ENCODE measurements at regions not wholly inside any gene's neighbourhood (a gene's known extent, or its start where the extent isn't known, plus 50 kb on each side); places are given as distances from the start of the nearest gene placed in this dataset.
A peak's percentile ranks its signal among the peaks of the same experiment; 100 is the strongest.
"Not testable (repeated sequence)": the region's sequence is repeated elsewhere in the genome, so short reads cannot be mapped to it uniquely, and the experiment has no call there.

DNA sequence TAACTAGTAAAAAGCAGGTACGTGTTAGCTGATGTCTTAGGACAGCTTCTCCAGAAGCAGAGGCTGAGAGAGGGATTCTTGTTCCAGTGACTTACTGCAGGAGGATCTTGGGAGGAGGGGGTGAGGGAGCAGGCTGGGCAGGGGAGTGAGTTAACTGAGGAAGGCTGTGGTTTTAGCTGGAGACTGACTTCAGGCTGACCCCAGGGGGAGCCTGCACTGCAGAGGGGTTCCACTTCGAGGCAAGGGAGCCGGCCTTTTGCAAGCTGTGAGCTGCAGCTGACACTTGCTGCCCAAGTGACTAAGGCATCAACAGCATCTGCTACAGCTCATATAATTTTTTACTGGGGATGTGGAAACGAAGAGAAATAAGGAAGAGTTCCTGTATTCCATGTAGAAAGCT lies 50.4 kb upstream of the SOD1 start:
- DNase-seq: no peak

DNA sequence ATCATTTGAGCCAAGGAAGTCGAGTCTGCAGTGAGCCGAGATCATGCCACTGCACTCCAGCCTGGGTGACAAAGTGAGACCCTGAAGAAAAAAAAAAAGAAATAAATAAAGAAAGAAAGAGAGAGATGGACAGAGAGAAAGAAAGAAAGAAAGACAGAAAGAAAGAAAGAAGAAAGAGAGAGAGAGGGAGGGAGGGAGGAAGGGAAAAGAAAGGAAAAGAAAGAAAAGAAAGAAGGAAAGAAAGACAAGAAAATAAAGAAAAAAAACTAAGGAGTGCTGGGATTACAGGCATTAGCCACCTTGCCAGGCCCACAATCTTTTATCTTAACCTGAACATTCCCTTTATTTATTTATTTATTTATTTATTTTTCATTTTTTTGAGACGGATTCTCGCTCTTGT lies 51.7 kb upstream of the SOD1 start:
- DNase-seq: no peak

DNA sequence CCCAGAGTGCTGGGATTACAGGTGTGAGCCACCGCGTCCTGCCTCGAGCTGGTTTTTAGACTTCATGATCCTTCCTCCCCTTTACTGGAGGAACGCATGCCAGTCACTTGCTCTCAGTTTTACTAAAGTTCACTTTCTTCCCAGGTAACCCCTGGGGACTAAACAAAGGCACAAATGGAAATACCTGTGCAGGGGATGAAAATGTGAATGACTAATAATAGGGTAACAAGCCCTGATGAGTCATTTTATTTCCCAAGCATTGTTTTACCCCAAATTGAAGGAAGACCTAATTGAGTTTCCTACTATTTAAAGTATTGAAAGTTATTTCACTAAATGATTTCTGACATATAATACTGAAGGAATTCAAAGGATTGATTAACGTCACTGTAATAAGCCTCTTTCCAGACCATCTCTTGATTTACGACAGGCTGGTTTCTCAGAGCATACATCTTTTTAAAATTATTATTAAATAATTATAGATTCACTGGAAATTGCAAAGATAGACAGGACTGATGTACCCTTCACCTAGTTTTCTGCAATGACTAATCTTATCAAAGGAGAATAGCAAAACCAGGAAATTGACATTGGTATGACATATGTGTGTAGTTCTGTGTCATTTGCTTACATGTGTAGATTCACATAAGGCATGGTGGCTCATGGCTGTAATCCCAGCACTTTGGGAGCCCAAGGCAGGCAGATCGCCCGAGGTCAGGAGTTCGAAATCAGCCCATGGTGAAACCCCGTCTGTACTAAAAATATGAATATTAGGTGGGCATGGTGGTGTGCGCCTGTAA lies 53.2 kb upstream of the SOD1 start:
- DNase-seq: no peak

DNA sequence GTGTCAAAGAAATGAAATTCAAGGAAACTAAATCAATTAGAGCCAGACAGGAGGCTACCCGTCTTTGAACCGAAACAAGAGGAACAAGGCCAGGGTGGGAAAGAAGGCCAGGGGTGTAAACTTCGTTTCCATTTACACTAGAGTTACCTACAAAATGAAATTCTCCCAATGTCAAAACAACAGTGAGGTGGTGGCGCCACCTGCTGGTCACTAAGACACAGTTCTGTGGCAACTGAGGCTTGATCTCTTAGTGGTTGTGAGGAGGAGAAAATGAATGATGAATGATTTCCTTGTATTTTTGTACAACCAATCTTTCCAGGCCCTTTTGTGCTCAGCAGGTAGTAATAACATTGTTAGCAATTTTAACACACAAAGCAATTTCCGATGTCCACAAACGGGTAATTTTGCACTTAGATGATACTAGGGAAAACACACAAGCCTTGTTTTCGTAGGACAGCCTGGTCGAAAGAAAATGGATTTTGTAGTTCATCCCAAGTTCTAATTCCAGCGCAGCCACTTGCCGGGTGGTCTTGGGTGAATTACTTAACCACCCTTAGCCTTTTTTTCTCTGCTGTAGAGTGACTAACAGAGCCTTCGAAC lies 54.8 kb upstream of the SOD1 start:
- peak; percentile 71 for DNase-seq

DNA sequence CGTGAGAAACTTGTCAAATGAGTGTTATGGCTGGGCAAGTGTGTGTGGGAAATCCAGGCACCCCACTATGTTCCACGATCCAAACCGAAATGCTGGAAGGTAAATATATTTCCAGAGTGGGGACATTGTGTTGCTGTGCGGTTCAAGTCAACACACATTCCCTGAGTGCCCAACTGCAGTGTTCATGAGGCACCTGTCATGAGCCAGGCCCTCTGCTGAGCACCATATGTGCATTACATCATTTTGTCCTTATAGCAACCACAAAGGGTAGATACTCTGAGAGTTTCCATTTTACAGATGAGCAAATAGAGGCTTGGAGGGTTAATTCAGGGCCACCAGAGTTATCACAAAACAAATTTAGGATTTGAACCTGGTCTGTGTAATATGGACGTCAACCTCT lies 59.9 kb upstream of the SOD1 start:
- no peak for DNase-seq

DNA sequence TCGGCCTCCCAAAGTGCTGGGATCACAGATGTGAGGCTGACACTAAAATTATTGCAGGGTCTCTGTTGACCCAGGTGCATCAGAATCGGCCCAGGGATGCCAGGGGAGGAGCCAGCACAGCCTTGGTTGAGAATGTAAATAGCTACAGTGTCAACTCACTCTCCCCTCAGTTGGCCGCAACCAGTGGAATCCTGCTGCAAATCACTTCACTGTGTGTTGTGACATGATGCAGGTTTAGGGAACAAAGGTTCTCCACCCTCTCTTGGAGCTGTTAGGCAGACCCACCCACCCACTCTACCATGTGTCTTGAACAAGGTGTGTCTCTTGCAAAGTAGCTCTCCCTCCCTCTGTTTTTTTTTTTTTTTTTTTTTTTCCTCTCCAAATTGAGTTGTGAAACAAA lies 60.5 kb upstream of the SOD1 start:
- DNase-seq: no peak

DNA sequence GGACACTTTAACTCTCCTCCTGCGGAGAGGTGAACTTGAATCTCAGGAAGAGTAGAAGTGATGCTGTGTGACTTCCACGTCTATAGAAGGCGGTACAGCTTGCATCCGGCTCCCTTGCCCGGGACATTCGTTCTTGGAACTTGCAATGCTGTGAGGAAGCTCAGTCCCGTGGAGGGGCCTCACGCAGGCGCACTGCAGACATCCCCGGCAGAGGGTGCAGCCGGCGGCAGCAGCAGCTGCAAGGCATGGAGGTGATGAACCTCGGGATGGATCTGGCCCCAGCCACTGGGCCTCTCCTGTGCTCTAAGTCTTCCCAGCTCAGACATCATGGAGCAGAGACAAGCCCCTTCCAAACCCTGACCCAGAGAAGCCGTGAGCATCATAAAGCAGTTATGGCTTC lies 61.8 kb upstream of the SOD1 start:
- DNase-seq: no peak

DNA sequence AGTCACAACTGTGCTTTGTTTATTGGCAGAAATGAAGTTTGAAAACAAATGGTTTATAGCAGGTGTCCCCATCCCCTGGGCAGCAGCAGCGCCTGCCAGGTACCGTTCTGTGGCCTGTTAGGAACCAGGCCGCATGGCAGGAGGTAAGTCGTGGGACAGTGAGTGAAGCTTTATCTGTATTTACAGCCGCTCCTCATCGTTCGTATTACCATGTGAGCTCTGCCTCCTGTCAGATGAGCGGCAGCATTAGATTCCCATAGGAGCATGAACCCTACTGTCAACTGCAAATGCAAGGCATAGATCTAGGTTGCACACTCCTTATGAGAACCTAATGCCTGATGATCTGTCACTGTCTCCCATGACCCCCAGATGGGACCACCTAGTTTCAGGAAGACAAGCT lies 63.4 kb upstream of the SOD1 start:
- DNase-seq: no peak

DNA sequence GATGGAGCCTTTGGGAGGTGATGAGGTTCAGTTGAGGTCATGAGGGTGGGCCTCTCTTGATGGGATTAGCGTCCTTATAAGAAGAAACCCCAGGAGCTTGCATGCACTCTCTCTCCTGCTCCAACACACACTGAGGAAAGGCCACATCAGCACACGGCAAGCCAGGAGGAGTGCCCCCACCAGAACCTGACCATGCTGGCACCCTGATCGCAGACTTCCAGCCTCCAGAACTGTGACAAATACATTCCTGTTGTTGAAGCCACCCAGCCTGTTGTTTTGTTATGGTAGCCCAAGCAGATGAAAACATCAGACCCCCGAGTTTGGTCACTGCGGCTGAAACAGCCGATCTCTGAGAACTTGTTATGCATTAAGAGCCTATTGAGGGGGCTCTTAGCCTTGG lies 64.8 kb upstream of the SOD1 start:
- no peak for DNase-seq

DNA sequence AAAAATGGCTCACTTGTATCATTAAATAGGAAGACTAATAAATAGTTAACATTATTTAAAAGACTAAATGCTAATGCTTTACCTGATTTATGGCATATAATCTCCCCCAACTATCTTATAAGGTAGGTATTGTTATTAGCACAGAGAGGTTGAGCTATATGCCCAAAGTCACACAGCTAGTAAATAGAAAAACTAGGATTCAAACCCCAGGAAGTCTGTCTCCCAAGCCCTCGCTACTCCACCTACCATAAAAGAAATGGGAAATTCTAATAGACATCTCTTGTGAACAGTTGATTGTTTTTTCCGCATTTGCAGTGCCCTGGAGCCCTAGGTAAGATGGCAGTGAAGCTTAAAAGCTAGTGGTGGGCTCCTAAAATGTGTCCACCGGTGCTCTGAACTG lies 65.2 kb upstream of the SOD1 start:
- DNase-seq: no peak

DNA sequence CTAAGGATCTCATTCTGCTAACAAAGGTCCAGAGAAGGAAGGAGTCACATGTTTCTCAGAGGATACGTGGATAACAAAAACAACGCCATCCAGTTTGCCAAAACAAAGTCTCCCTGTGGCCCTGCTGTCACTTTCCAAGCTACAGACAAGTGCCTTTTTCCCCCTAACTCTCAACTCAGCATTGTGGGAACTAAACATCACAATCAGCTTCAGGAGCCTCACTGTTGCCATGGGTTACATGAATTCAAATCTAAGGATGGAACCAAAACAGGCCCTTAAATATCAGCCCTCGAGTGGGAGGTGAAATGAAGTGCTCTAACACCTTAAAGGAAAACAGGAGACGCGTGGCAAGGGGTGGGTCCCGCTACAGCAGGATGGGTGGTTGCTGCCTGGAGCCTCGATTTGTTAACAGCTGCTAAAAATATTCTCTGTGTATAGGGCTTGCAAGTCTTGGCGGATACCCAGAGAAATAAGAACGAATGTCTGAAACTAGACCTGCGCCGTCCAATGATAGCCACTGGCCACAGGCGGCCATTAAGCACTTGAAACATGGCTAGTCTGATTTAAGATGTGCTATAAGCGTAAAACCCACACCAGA lies 66.4 kb upstream of the SOD1 start:
- DNase-seq: no peak

DNA sequence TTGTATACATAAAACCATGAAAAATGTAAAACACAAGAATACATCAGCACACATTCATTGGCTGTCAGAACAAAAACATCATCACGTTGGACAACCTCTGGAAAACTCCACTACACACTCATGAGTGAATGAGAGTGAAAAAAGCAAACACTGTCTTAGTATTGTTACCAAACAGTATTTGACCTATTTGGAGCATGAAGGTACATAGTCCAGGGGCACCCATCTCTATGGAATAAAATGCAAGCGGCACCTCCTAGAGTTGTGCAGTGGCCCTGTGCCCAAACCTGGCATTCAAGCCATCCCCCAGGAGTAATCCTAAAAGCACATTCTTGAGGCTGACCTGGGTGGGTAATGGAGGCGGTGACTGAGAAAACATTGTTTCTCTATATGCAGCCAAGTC lies 67.0 kb upstream of the SOD1 start:
- no peak for DNase-seq

DNA sequence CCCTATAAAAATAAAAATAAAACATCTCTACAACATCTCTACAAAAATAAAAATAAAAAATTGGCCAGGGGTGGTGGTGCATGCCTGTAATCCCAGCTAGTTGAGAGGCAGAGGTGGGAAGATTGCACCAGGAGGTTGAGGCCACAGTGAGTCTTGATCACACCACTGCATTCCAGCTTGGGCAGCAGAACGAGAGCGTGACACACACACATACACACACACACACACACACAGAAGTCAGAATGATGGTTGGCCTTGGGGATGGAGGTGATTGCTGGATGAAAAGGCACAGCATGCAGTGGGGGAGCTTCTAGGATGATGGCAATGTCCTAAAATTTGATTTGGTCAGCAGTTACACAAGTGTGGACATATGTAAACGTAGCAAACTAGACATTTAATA lies 69.7 kb upstream of the SOD1 start:
- DNase-seq: no peak

DNA sequence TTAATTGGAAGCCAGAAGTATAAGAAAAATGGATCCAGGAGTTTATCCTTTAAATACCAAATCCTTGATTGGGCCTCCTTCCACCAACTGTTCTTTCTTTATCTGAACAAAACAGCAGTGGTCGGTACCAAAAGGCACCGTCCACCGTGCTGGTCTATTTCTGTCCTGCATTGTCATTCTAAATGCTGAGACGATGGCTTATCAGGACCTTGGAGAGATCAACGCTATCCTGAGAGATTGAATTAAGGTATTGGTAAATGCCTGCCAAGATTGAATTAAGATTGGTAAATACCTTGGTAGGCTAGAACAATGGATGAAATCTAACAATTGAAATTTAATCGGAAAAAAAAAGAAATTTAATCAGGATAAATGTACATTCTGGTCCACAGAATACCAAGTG lies 73.4 kb upstream of the SOD1 start:
- DNase-seq: no peak

DNA sequence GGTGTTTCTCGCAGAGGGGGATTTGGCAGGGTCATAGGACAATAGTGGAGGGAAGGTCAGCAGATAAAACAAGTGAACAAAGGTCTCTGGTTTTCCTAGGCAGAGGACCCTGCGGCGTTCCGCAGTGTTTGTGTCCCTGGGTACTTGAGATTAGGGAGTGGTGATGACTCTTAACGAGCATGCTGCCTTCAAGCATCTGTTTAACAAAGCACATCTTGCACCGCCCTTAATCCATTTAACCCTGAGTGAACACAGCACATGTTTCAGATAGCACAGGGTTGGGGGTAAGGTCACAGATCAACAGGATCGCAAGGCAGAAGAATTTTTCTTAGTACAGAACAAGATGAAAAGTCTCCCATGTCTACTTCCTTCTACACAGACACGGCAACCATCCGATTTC lies 75.6 kb upstream of the SOD1 start:
- DNase-seq: not testable (repeated sequence)

DNA sequence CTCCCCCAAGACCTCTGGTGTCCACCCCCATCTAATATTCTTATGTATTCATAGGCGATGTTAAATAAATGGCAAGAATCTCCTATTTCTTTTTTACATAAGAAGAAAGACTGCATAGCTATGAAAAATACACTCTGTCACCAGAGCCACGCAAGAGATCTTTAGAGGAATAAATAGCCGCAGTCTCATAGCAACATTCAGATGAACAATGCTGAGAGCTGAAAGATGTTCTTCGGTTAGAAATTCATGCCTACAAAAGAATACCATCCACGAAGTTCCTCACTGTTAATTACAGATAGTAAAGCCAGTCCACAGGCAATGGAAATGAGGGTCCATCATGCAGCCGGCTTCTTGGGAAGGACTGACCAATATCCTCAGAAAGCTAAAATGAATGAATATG lies 76.0 kb upstream of the SOD1 start:
- no peak for DNase-seq

DNA sequence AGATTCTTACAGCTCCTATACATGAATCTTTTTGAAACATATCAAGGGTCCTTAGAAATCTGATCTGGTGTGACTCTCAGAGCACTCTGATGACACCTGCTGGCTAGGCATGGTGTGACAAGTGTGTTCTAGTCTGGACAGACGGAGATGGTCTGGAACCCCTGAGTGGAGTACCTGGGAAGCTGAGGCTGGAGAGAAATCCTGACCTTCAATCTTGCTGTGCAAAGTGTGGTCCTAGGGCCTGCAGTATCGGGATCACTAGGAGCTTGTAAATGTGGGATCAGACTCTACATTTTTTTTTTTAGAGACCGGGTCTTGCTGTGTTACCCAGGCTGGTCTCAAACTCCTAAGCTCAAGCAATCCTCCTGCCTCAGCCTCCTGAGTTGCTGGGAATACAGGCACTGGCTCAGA lies 78.6 kb upstream of the SOD1 start:
- DNase-seq: peak; percentile 80

DNA sequence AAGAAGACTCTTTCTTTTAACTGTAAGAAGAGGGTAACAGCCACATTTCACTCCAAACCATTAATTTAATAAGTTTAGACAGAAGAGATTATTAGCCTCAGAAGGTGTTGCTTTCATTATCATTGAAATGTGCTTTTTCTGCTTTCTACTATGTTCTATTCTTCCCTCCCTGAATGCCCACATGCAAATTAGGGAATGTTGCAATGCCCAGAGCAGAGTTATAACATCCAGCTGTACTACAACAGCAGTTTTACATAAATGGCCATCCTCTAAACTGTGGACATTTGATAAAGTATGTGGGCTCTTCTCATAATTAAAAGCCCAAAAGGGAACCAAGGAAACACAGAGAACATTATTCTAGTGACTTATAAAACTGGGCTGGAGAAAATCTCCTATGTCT lies 82.2 kb upstream of the SOD1 start:
- DNase-seq: no peak

DNA sequence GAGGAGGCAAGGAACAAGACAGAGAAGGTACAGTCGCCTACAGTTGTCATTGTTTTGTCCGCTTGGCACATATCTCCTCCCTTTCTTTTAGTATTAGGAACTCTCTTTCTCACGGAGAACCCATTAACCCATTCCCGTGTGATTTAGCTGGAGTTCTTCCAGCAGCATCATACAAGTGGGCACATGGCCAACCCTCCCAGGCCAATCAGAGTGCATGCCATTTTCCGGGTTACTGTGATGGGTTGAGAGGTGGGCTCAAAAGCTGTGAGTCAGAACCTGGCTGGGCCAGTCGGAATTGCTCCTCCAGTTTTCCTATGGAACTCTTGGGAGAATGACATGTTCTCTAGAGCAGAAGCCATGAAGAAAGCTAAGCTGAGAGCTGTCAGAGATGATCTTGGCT lies 83.1 kb upstream of the SOD1 start:
- DNase-seq: no peak

DNA sequence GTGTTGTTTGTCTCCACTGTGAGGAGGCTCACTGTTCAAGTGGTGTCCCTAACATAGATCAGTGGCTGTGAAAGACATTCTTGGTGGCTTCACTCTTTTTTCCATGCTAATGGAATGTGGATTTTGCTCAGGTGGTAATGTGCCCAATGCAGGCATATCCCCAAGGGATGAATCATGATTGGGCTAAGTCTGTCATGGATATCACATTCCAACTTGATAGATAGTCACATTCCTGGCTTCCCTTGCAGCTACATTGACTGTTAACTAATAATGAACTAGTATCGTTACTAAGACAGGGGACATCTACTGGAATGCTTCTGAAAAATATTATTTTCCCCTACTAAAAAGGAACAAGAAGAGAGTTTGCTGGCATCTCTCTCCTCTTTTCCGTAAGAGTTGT lies 86.3 kb upstream of the SOD1 start:
- no peak for DNase-seq

DNA sequence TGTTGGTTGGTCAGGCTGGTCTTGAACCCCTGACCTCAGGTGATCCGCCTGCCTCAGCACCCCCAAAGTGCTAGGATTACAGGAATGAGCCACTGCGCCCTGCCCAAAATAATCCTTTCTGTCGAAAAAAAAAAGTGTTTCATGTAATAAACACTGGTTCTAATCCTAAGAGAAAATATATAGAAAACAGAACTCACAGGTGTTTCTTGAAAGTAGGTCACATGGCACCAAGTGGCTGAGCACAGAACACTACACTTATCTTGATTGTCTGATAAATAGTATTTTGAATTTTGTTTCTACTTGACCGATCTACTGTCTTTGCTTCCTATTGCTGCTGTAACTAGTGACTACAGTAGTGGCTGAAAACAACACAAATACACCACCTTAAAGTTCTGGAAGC lies 87.6 kb upstream of the SOD1 start:
- no peak for DNase-seq

DNA sequence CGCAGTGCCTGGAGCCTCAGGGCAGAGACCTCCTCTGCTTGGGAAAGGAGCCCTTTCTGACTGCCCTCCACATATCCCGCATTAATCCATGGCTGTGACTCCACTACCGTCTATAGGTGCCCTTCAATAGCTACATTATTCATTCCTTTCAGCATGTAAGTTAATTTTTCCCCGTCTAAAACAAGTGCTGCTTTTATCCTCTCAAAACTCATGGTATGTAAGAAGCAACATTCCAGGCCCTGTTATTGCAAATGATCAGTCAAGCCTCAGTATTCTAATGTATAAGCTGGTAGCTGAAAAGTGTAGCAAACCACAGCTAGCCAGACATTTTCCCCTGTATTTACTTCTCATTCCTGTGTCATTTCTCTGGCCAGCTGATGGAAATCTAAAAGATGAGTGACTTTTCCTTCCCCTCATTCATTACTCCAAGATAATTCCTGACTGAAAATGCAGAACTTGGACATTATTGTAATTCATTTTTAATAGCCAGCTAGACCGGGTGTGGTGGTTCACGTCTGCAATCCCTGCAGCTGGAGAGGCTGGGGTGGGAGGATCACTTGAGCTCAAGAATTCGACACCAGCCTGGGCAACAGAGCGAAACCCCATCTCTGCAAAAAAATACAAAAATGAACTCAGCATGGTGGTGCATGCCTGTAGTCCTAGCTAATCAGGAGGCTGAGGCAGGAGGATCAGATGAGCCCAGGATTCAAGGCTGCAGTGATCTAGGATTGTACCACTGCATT lies 88.5 kb upstream of the SOD1 start:
- no peak for DNase-seq

DNA sequence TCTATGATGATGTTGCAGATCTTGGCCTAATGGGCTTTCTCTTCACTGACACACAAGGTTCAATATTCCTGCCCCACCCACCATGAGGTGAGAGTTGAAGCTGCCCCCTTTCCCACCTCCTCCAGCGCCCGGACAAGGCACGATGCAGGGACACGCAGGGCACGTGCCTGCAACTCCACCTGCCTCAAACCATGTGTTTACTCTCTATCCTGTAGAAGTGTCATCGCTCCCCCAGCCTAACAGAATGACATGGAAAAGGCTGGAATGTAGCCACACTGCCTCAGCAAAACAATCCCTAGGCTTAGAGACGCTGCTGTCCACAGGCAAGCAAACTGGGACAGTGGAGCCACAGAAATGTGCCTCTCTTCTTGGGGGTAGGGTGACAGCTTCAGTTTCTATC lies 92.9 kb upstream of the SOD1 start:
- DNase-seq: no peak

DNA sequence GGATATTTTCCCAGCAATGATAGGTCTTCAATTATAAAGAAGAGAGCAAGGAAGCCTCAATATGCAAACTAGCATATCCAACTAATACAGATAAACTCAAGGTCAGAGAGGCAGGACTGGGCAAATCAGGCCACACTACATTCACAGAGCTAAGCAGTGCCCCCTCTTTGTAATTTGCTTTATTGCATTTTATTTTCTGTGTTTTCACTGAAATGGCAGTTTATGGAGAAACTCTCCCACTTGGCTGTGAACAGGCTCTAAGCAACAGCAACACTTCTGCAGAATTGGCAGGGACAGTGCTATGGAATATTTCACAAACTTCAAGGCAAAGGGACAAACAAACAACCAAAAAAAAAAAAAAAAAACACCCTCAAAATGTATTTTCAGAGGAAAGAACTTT lies 93.4 kb upstream of the SOD1 start:
- no peak for DNase-seq
